NCI-H2107 treated with DMSO at 0.1 percent for 48 hours (cell line): ENCODE measurements at regions not wholly inside any gene's neighbourhood (a gene's known extent, or its start where the extent isn't known, plus 50 kb on each side); places are given as distances from the start of the nearest gene placed in this dataset.

Experiments used
- DNase-seq: peaks from one replicate; lab custom pipeline; 2025; ENCODE audit not compliant: unreplicated experiment; lab: John Stamatoyannopoulos, UW

- DNase-seq = no peak
Observed at GRCh38 chr15:77688693-77689092, 56.0 kb upstream of the LINGO1 start.

DNA sequence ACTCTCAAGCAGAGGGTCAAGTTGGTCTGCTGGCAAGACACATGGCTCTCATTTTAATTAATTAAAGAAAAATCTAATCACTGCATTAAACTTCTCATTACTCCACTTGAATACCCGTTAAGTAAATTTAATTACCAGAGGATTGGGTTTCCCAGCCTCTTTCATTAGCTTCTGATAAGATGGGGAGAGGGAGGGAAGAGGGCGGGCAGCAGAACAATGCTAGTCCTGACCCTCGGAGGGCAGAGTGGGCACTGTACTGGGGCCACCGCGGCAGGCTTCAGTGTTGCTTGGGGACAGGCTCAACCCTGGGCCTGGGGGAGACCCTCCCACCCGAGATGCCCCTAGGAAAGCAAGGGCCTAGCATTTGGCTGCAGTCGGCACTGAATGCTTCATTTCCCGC is 55.6 kb upstream of the LINGO1 start:
- no peak for DNase-seq

DNA sequence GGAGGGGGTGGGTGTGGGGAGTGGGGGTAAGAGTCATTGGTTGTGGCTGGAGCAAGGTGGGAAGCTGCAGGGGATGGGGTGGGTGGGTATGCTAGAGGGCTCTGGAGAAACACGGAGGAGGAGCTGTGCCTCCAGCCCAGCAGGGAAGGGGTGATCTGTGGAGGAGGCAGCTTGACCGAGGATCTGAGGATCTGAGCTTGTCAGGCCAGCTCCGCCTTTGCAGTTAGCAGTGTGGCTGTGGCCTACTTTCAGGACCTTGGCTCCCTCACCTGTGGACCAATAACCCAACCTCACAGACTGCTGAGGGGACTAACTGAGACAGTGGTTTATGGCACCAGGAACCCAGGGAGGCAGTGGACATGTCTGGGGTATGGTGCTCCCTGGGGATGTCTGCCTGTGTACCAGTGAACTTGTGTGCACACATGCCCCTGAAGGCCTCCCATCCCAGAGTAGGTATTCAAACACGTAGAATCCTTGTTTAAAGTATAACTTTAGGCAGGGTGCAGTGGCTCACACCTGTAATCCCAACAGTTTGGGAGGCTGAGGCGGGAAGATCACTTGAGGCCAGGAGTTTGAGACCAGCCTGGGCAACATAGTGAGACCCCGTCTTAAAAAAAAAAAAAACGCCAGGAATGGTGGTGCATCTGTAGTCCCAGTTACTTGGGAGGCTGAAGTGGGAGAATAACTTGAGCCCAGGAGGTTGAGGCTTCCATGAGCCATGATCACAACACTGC is 52.5 kb upstream of the LINGO1 start:
- no peak for DNase-seq

DNA sequence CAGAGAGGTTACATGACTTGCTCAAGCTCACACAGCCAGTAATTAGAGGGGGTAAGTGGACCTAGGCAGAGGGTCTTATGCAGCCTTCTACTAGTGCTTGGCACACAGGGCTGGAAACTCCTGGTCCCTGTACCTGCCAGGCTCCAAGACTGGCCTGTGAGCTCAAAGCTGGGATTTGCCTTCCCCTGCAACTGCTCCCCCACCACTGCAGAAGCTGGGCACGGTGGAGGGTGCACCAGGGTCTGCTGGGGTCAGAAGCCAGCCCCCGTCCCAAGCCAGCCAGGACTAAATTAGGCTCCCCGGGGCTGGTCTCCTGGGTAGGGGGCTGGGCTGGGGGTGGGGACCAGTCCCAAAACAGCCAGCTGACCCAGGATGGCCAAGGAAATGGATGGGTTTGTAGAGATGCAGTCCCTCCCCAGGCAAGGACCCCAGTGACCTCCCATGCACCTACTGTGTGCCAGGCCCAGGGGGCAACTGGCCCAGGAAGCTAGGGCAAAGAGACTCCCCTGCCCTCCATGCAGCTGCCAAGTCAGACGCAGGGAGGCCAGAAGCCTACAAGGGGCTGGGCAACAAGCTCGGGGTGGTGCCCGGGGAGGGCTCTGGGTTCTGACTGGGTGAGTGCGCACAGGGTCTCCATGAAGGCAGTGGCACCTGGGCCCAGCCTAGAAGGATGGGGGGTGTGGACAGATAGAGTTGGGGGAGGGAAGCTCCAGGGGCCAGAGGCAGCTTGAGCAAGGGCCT is 51.8 kb upstream of the LINGO1 start:
- no peak for DNase-seq

- no peak for DNase-seq
Observed at GRCh38 chr15:77682564-77682963, 49.9 kb upstream of the LINGO1 start.
